MCF 10A (cell line): ENCODE measurements at regions not wholly inside any gene's neighbourhood (a gene's known extent, or its start where the extent isn't known, plus 50 kb on each side); places are given as distances from the start of the nearest gene placed in this dataset.

Experiments
- BruUV-seq: library from RNA; stranded (reverse); fragments of 400-500 nt; replicated peaks from 2 replicates; lab custom pipeline; 2021; lab: Mats Ljungman, UMichigan
- CTCF ChIA-PET: fragments of 300-600 bp; sonication (Branson Sonifier 250); formaldehyde crosslinking; extraction: SDS; loops from one replicate; lab custom pipeline; 2021; ENCODE audit warnings: antibody characterized with exemption, inconsistent platforms; lab: Yijun Ruan, JAX
- POLR2A ChIA-PET: fragments of 300-600, 350-650 bp; sonication (Branson Sonifier 250); formaldehyde crosslinking; extraction: SDS; loops from one replicate; lab custom pipeline; 2020; ENCODE audit warnings: antibody characterized with exemption, inconsistent platforms; lab: Yijun Ruan, JAX
- DNase-seq: peaks from one replicate; pipeline ENCODE4 v3.0.0-alpha.2; 2018; ENCODE audit not compliant: unreplicated experiment
- H3K27ac Mint-ChIP-seq: one replicate; pipeline ENCODE4 v1.8.0; 2022; ENCODE audit warnings: mild to moderate bottlenecking, low read depth, mixed read lengths; ENCODE audit not compliant: unreplicated experiment
- H3K27me3 Mint-ChIP-seq: one replicate; pipeline ENCODE4 v1.8.0; 2022; ENCODE audit warnings: mixed read lengths; ENCODE audit not compliant: insufficient read depth, unreplicated experiment
- H3K36me3 Mint-ChIP-seq: one replicate; pipeline ENCODE4 v1.8.0; 2022; ENCODE audit warnings: mild to moderate bottlenecking, moderate library complexity, mixed read lengths; ENCODE audit not compliant: insufficient read depth, unreplicated experiment
- H3K4me1 Mint-ChIP-seq: one replicate; pipeline ENCODE4 v1.8.0; 2022; ENCODE audit warnings: mixed read lengths; ENCODE audit not compliant: insufficient read depth, unreplicated experiment
- H3K4me3 Mint-ChIP-seq: one replicate; pipeline ENCODE4 v1.8.0; 2022; ENCODE audit warnings: mild to moderate bottlenecking, moderate library complexity, mixed read lengths; ENCODE audit not compliant: unreplicated experiment
- H3K9me3 Mint-ChIP-seq: one replicate; pipeline ENCODE4 v1.8.0; 2022; ENCODE audit warnings: mixed read lengths; ENCODE audit not compliant: unreplicated experiment
- CTCF ChIP-seq: fragments of 200-600 bp; IDR thresholded peaks from one replicate; pipeline ENCODE4 v1.8.0; 2022; ENCODE audit warnings: antibody characterized with exemption, mild to moderate bottlenecking; ENCODE audit not compliant: unreplicated experiment
- intact Hi-C: fragments of 100-400 bp; cut with micrococcal nuclease; formaldehyde crosslinking; loops from 2 replicates; pipeline ENCODE4 v1.14.1; 2022

- BruUV-seq, result no TSS peak
- intact Hi-C loops, result no loop called here
Observed at GRCh38 chr6:112663698-112664097, 316.6 kb downstream of the RFPL4B start.

GRCh38 chr6:112665114-112665513, 318.0 kb downstream of the RFPL4B start:
- no peak overlapping the region for H3K27ac Mint-ChIP-seq
- CTCF ChIA-PET, result no interaction called here
- BruUV-seq, result no TSS peak
- H3K27me3 Mint-ChIP-seq, result no peaks in the 10 kb centered on the region
- no peaks in the 10 kb centered on the region for H3K36me3 Mint-ChIP-seq
- no peak for DNase-seq
- no peak overlapping the region for H3K4me3 Mint-ChIP-seq
- H3K9me3 Mint-ChIP-seq, result no peaks in the 10 kb centered on the region
- no peak for TF ChIP-seq CTCF
- intact Hi-C loops, result no loop called here
- POLR2A ChIA-PET, result interaction anchor here (0.7 to 1.5 kb wide), 2 partner anchors 16 to 463 kb away, joined by 3 read pairs; no protein-coding TSS in a partner anchor
- peaks cover 11% of the 10 kb centered on the region for H3K4me1 Mint-ChIP-seq

More at GRCh38 chr6:112663698-112664097, 316.6 kb downstream of the RFPL4B start:
- no peak for TF ChIP-seq CTCF
- ChIA-PET CTCF (no interaction called here), POLR2A (interaction anchor here (1.5 kb wide), 1 partner anchor 17 kb away, joined by 3 read pairs; no protein-coding TSS in a partner anchor)
- H3K4me3 Mint-ChIP-seq, result no peak overlapping the region
- peak; percentile 38 for DNase-seq
- no peak overlapping the region for H3K27ac Mint-ChIP-seq
- H3K36me3 Mint-ChIP-seq, result no peaks in the 10 kb centered on the region
- H3K4me1 Mint-ChIP-seq, result peaks cover 11% of the 10 kb centered on the region
- H3K27me3 Mint-ChIP-seq, result no peaks in the 10 kb centered on the region
- H3K9me3 Mint-ChIP-seq, result no peaks in the 10 kb centered on the region

- no peak overlapping the region for H3K4me3 Mint-ChIP-seq
- CTCF ChIA-PET, result no interaction called here
- BruUV-seq, result no TSS peak
- DNase-seq, result no peak
- H3K36me3 Mint-ChIP-seq, result no peaks in the 10 kb centered on the region
- H3K27me3 Mint-ChIP-seq, result no peaks in the 10 kb centered on the region
- POLR2A ChIA-PET, result interaction anchor here (0.8 kb wide), 1 partner anchor 21 kb away, joined by 4 read pairs; no protein-coding TSS in a partner anchor
- H3K27ac Mint-ChIP-seq, result no peak overlapping the region
- TF ChIP-seq CTCF, result no peak
- H3K9me3 Mint-ChIP-seq, result no peaks in the 10 kb centered on the region
- H3K4me1 Mint-ChIP-seq, result peaks cover 11% of the 10 kb centered on the region
- intact Hi-C loops, result no loop called here
Observed at GRCh38 chr6:112665815-112666214, 318.7 kb downstream of the RFPL4B start.

- TF ChIP-seq CTCF, result no peak
- intact Hi-C loops, result no loop called here
- Mint-ChIP-seq H3K4me3 (no peak overlapping the region), H3K9me3 (no peaks in the 10 kb centered on the region), H3K36me3 (no peaks in the 10 kb centered on the region), H3K4me1 (peaks cover 11% of the 10 kb centered on the region), H3K27ac (no peak overlapping the region), H3K27me3 (no peaks in the 10 kb centered on the region)
- no TSS peak for BruUV-seq
- DNase-seq, result no peak
- POLR2A ChIA-PET, result no interaction called here
- CTCF ChIA-PET, result no interaction called here
Observed at GRCh38 chr6:112667427-112667826, 320.3 kb downstream of the RFPL4B start.
